T-helper 2 cell treated with Interferon-gamma antibody and Interleukin-4, amounts not matched to agents 5 μg/mL and 100 μg/mL, for 36 hours (primary cell): ENCODE measurements at regions not wholly inside any gene's neighbourhood (a gene's known extent, or its start where the extent isn't known, plus 50 kb on each side); places are given as distances from the start of the nearest gene placed in this dataset.

Experiments
- DNase-seq: peaks from one replicate; pipeline ENCODE4 v3.0.0; 2021; ENCODE audit warnings: low spot score
- H3K27ac Mint-ChIP-seq: one replicate; pipeline ENCODE4 v1.8.0; 2021; ENCODE audit warnings: mild to moderate bottlenecking, mixed read lengths
- H3K27me3 Mint-ChIP-seq: one replicate; pipeline ENCODE4 v1.8.0; 2021; ENCODE audit warnings: low read depth, mixed read lengths
- H3K36me3 Mint-ChIP-seq: one replicate; pipeline ENCODE4 v1.8.0; 2021; ENCODE audit warnings: low read depth, mixed read lengths
- H3K4me1 Mint-ChIP-seq: one replicate; pipeline ENCODE4 v1.8.0; 2021; ENCODE audit warnings: low read depth, mixed read lengths
- H3K4me3 Mint-ChIP-seq: one replicate; pipeline ENCODE4 v1.8.0; 2022; ENCODE audit warnings: mild to moderate bottlenecking, moderate library complexity, mixed read lengths
- H3K9me3 Mint-ChIP-seq: one replicate; pipeline ENCODE4 v1.8.0; 2021; ENCODE audit warnings: mixed read lengths

DNA sequence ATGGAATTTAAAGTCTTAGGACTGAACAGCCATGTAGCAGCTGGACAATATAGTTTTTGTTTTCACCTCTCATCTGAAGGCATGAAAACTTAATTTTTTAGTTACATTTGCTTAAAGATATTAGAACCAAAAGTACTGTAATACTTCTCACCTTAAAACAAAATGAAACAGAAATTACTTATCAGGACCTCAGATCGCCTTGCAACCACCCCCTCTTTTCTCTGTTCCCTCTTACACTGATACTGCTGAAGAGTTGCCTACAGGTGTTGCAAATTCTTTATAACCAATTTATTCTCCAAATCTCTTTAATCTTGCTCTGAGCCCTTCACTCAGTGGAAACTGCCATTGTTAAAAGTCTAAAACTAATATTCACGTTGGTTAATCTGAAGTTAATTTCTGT, 145.0 kb downstream of the SPCS3 start:
- H3K4me3 Mint-ChIP-seq: no peak overlapping the region
- H3K36me3 Mint-ChIP-seq: no peaks in the 10 kb centered on the region
- H3K4me1 Mint-ChIP-seq: no peaks in the 10 kb centered on the region
- no peak for DNase-seq
- no peak overlapping the region for H3K27ac Mint-ChIP-seq
- H3K9me3 Mint-ChIP-seq: no peaks in the 10 kb centered on the region
- no peaks in the 10 kb centered on the region for H3K27me3 Mint-ChIP-seq

DNA sequence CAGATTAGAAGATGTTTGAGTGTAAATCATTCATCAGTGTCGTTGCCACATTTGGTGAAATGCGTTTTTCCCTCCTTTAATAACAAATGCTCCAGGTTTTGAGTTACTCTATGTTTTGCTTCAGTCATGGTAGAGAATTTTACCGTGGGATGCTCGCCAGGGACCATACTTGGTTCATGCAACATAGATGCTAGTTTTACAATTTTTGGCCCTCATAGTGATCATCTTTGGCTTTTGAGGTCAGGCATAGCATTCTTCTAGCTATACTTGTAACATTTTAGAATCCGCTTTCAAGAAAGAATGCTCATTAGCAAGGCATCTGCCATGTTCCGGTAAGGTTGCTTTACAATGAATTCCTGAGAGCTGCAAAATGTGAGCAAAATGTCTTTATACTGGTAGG, 147.2 kb downstream of the SPCS3 start:
- H3K4me1 Mint-ChIP-seq: no peaks in the 10 kb centered on the region
- H3K27me3 Mint-ChIP-seq: no peaks in the 10 kb centered on the region
- no peak overlapping the region for H3K27ac Mint-ChIP-seq
- no peaks in the 10 kb centered on the region for H3K9me3 Mint-ChIP-seq
- no peak for DNase-seq
- H3K4me3 Mint-ChIP-seq: no peak overlapping the region
- H3K36me3 Mint-ChIP-seq: no peaks in the 10 kb centered on the region

DNA sequence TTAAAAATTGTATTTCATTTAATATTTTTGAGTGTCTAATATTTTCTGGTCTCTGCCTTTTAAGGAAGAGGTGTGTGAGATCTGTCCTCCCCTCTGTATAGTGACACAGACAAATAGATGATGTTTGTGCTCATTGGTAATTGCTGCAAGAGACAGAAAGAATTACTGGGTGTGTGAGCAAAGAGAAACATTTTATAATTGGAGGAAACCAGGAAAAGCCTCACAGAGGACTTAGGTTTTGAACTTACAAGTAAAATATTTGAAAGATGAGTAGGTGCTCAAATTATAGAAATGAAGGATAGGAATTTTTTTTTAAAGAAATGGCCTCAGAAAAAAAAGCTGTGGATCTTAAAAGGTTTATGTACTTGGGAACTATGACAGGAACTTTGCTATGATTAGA, 149.8 kb downstream of the SPCS3 start:
- no peaks in the 10 kb centered on the region for H3K9me3 Mint-ChIP-seq
- no peak overlapping the region for H3K4me3 Mint-ChIP-seq
- H3K27ac Mint-ChIP-seq: no peak overlapping the region
- no peaks in the 10 kb centered on the region for H3K27me3 Mint-ChIP-seq
- H3K36me3 Mint-ChIP-seq: no peaks in the 10 kb centered on the region
- H3K4me1 Mint-ChIP-seq: no peaks in the 10 kb centered on the region
- no peak for DNase-seq

DNA sequence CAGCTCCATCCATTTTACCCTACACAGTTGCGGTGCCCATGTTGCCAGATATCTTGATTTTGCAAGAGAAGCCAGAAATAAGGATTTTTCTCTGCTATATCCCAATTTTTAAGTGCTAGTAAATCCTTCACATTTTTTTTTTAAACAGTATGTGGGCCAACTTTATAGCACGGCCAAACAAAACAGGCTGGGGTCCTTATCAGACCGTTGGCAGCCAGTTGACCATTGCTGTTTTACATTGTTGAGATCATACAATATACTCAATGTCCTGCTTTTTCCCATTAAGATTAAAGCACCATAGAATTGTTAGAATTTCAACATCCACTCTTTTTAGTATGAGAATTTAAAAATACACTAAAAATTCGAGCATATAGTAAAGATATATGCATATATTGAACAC, 150.9 kb downstream of the SPCS3 start:
- DNase-seq: no peak
- no peak overlapping the region for H3K27ac Mint-ChIP-seq
- H3K4me1 Mint-ChIP-seq: no peaks in the 10 kb centered on the region
- no peaks in the 10 kb centered on the region for H3K9me3 Mint-ChIP-seq
- H3K27me3 Mint-ChIP-seq: no peaks in the 10 kb centered on the region
- H3K4me3 Mint-ChIP-seq: no peak overlapping the region
- no peaks in the 10 kb centered on the region for H3K36me3 Mint-ChIP-seq

- H3K36me3 Mint-ChIP-seq: no peaks in the 10 kb centered on the region
- no peak for DNase-seq
- H3K4me1 Mint-ChIP-seq: no peaks in the 10 kb centered on the region
- no peaks in the 10 kb centered on the region for H3K9me3 Mint-ChIP-seq
- H3K27me3 Mint-ChIP-seq: no peaks in the 10 kb centered on the region
- no peak overlapping the region for H3K27ac Mint-ChIP-seq
- H3K4me3 Mint-ChIP-seq: no peak overlapping the region
These were observed 155.3 kb downstream of the SPCS3 start for GRCh38 chr4:176475067-176475466.

DNA sequence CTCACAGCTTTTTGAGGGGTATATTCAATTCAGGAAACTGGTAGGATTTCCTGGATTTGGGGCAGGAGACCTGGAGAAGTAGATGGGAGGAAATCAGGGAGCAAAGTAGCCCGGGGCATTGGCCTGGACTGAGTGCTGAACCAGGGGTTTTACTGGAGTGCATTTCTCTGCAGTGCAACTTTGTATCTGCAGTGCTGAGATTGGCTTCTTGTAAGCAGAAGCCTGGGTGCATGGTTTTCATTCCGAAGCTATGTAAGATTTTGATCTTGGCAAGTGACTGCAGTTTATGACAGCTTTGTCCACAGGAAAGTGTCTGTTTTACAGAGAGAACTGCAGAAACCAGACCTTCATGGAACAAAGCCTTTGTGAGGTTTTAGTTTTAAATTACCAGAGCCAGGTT, 158.3 kb downstream of the SPCS3 start:
- Mint-ChIP-seq H3K27ac (no peak overlapping the region), H3K4me3 (no peak overlapping the region), H3K9me3 (no peaks in the 10 kb centered on the region), H3K27me3 (no peaks in the 10 kb centered on the region), H3K4me1 (no peaks in the 10 kb centered on the region), H3K36me3 (no peaks in the 10 kb centered on the region)
- no peak for DNase-seq

- H3K36me3 Mint-ChIP-seq: no peaks in the 10 kb centered on the region
- no peaks in the 10 kb centered on the region for H3K9me3 Mint-ChIP-seq
- no peaks in the 10 kb centered on the region for H3K4me1 Mint-ChIP-seq
- DNase-seq: no peak
- H3K4me3 Mint-ChIP-seq: no peak overlapping the region
- H3K27me3 Mint-ChIP-seq: no peaks in the 10 kb centered on the region
- no peak overlapping the region for H3K27ac Mint-ChIP-seq
These were observed 160.0 kb downstream of the SPCS3 start for GRCh38 chr4:176479767-176480166.

- Mint-ChIP-seq H3K4me1 (no peaks in the 10 kb centered on the region), H3K27ac (no peak overlapping the region), H3K36me3 (no peaks in the 10 kb centered on the region), H3K27me3 (no peaks in the 10 kb centered on the region), H3K9me3 (no peaks in the 10 kb centered on the region), H3K4me3 (no peak overlapping the region)
- DNase-seq: no peak
These were observed 163.2 kb downstream of the SPCS3 start for GRCh38 chr4:176482972-176483371.

DNA sequence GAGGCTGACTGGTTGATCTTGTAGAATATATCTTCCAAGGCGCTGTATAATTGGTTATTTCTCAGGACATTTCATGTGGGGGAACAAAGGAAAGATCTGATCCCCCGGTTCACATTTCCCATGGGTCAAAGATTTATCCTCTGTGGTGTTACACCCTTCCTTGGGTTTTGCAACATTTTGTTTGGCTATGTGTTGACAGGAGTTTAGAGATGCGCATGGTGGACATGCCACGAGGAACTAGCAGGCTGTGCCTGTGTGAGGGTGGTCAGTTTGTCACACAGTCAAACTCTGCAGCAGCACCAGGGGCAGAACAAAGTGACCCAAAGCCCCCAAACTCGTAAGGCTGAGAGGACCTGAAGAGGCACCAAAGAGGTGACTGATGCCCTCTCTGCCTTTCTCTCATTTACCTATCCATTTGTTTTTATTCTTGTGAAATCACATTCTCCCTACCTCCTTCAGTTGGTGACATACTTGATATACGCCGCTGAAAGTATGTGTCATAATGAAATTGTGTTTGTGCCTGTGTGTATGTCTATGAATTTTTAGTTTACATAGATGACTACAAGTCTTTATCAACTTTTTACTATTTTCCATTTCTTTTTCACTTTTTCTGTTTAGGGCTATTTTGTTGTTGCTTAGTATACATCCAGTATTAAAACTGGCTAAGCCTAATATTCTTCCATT, 164.7 kb downstream of the SPCS3 start:
- Mint-ChIP-seq H3K36me3 (no peaks in the 10 kb centered on the region), H3K27ac (no peak overlapping the region), H3K27me3 (no peaks in the 10 kb centered on the region), H3K9me3 (no peaks in the 10 kb centered on the region), H3K4me3 (no peak overlapping the region), H3K4me1 (no peaks in the 10 kb centered on the region)
- DNase-seq: no peak

DNA sequence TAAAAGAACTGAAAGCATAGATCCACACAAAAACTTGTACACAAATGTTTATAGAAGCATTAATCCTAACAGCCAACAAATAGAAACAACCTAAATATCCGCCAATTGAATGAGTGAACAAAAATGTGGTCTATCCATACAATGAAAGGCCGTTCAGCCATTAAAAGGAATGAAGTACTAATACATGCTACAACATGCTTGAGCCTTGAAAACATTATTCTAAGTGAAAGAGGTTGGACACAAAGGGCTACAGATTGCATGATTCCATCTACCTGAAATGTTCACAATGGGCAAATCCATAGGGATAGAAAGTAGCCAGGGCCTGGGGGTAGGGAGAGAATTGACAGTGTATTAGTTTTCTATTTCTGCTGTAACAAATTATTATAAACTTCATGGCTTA, 169.2 kb downstream of the SPCS3 start:
- H3K36me3 Mint-ChIP-seq: no peaks in the 10 kb centered on the region
- no peaks in the 10 kb centered on the region for H3K9me3 Mint-ChIP-seq

DNA sequence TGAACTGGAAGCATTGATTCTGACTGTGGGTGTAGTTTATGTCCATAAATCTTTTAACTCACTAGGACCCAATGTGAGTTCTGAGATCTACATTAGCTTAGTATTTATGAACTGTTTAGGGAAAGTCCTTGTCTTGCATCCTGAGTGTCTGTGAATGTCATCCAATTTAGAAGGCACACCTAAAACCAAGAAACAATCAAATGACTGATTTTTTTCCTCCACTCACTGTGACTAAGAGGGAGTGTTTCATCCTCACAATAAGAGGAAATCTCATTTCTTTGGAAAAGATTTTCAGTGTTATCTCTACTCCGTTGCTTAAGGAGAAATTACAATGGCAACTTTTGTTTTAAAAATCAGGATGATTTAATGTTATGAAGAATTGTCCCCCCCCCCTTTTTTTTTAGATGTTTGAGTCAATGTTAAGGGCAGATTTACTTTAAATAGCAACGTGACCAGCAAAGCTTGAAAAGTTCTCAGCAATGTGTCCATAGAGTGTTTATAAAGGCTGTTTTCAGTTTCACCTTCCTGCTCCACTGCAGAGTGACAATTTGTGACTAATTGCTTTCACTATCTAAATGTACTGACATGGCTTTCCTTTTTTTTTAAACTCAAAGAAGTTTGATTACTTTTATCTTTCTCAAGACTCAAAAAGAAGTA, 173.0 kb downstream of the SPCS3 start:
- H3K9me3 Mint-ChIP-seq: peaks cover 6% of the 10 kb centered on the region
- peak overlapping the region; percentile 50 for H3K4me3 Mint-ChIP-seq
- no peaks in the 10 kb centered on the region for H3K36me3 Mint-ChIP-seq
- H3K27me3 Mint-ChIP-seq: no peaks in the 10 kb centered on the region
- peaks cover 4% of the 10 kb centered on the region for H3K4me1 Mint-ChIP-seq
- no peak for DNase-seq
- H3K27ac Mint-ChIP-seq: peak overlapping the region; percentile 69

More for the DNA sequence above, 169.2 kb downstream of the SPCS3 start:
- Mint-ChIP-seq H3K27me3 (no peaks in the 10 kb centered on the region), H3K4me3 (no peak overlapping the region), H3K27ac (no peak overlapping the region), H3K4me1 (peaks cover 4% of the 10 kb centered on the region)
- no peak for DNase-seq

DNA sequence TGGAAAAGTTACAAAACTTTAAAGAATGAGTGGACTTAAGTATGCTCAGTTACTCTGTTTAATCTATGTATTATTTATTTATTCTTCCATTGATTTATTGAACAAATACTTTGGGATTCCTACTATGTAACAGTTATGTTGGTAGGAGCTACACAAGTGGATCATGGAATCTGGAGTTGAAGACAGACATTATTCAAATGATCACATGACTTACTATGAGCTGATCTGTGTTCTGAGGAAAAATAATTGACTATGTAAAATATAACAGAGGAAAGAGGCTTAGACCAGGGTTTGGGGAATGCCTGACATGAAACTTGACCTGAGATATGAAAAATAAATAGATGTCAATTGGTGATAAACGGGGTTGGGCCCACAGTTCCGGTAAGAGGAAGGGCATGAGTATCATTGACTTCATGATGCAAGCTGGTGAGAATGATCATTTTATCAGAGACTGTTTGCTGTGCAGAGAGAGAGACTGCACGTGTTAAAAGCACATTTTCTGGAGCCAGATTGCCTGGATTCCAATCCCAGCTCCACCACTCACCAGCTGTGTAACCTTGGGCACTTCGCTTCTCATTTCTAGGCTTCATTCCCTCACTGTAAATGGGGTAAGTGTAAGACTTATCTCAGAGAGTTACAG, 179.0 kb downstream of the SPCS3 start:
- Mint-ChIP-seq H3K4me3 (no peak overlapping the region), H3K27ac (no peak overlapping the region), H3K4me1 (no peaks in the 10 kb centered on the region), H3K9me3 (peaks cover 6% of the 10 kb centered on the region), H3K27me3 (no peaks in the 10 kb centered on the region), H3K36me3 (no peaks in the 10 kb centered on the region)
- no peak for DNase-seq

DNA sequence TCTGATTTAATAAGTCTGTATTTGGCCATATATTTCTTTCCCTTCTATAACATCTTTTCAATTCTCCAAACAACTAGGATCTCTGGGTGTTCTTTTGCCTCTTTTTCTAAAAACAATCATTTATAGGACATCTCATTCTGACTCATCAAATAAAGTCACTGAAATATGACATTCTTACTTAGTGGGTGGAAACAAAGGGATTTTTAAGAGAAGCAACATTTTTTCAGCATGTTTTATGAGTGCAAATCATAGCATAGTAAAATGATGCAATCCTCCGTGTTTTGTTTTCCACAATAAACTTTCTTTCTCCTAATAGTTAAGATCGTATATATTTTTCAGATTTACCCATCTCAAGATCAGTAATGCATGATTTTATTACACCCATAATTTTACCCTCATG, 179.8 kb downstream of the SPCS3 start:
- DNase-seq: no peak
- H3K4me3 Mint-ChIP-seq: no peak overlapping the region
- no peak overlapping the region for H3K27ac Mint-ChIP-seq
- H3K9me3 Mint-ChIP-seq: peaks cover 6% of the 10 kb centered on the region
- H3K36me3 Mint-ChIP-seq: no peaks in the 10 kb centered on the region
- H3K27me3 Mint-ChIP-seq: no peaks in the 10 kb centered on the region
- H3K4me1 Mint-ChIP-seq: no peaks in the 10 kb centered on the region

- Mint-ChIP-seq H3K9me3 (no peaks in the 10 kb centered on the region), H3K4me1 (no peaks in the 10 kb centered on the region), H3K36me3 (no peaks in the 10 kb centered on the region), H3K27me3 (no peaks in the 10 kb centered on the region), H3K4me3 (no peak overlapping the region), H3K27ac (no peak overlapping the region)
- no peak for DNase-seq
These were observed 181.1 kb downstream of the SPCS3 start for GRCh38 chr4:176500894-176501293.
